ENCODE measurements at regions not wholly inside any gene's neighbourhood (a gene's known extent, or its start where the extent isn't known, plus 50 kb on each side); places are given as distances from the start of the nearest gene placed in this dataset.

GRCh38 chr3:159200176-159200575, 398.3 kb downstream of the MFSD1 start:
- peaks cover 5% of the 10 kb centered on the region for H3K9me3 ChIP-seq (replicated peaks; ENCODE audit: low read length)
- H3K4me3 ChIP-seq (ENCODE audit: low read length): no peak overlapping the region

GRCh38 chr3:159208050-159208449, 406.2 kb downstream of the MFSD1 start:
- no peak overlapping the region for H3K4me3 ChIP-seq (ENCODE audit: low read length)

More at GRCh38 chr3:159200176-159200575, 398.3 kb downstream of the MFSD1 start:
- Histone ChIP-seq H3K27me3 (ENCODE audit: control insufficient read depth, insufficient read depth, low read length) (no peaks in the 10 kb centered on the region), H3K4me2 (ENCODE audit: low read length) (peak overlapping the region; percentile 2), H3K9ac (ENCODE audit: low read depth, low read length) (no peak overlapping the region), H3K4me1 (ENCODE audit: control insufficient read depth, insufficient read depth, low read length) (peaks cover 5% of the 10 kb centered on the region), H3K36me3 (ENCODE audit: insufficient read depth, low read length) (no peaks in the 10 kb centered on the region)

GRCh38 chr3:159209459-159209858, 407.6 kb downstream of the MFSD1 start:
- Histone ChIP-seq H3K9ac (ENCODE audit: low read depth, low read length) (no peak overlapping the region), H3K27me3 (ENCODE audit: control insufficient read depth, insufficient read depth, low read length) (no peaks in the 10 kb centered on the region), H3K9me3 (replicated peaks; ENCODE audit: low read length) (peaks cover 7% of the 10 kb centered on the region), H3K36me3 (ENCODE audit: insufficient read depth, low read length) (no peaks in the 10 kb centered on the region), H3K4me1 (ENCODE audit: control insufficient read depth, insufficient read depth, low read length) (peaks cover 17% of the 10 kb centered on the region), H3K4me3 (ENCODE audit: low read length) (no peak overlapping the region), H3K4me2 (ENCODE audit: low read length) (no peak overlapping the region)

More at GRCh38 chr3:159208050-159208449, 406.2 kb downstream of the MFSD1 start:
- Histone ChIP-seq H3K9me3 (replicated peaks; ENCODE audit: low read length) (peaks cover 7% of the 10 kb centered on the region), H3K9ac (ENCODE audit: low read depth, low read length) (no peak overlapping the region), H3K27me3 (ENCODE audit: control insufficient read depth, insufficient read depth, low read length) (no peaks in the 10 kb centered on the region), H3K36me3 (ENCODE audit: insufficient read depth, low read length) (no peaks in the 10 kb centered on the region), H3K4me2 (ENCODE audit: low read length) (no peak overlapping the region), H3K4me1 (ENCODE audit: control insufficient read depth, insufficient read depth, low read length) (peaks cover 17% of the 10 kb centered on the region)

- Histone ChIP-seq H3K27me3 (ENCODE audit: control insufficient read depth, insufficient read depth, low read length) (no peaks in the 10 kb centered on the region), H3K4me2 (ENCODE audit: low read length) (no peak overlapping the region), H3K4me3 (ENCODE audit: low read length) (no peak overlapping the region), H3K36me3 (ENCODE audit: insufficient read depth, low read length) (no peaks in the 10 kb centered on the region), H3K9ac (ENCODE audit: low read depth, low read length) (no peak overlapping the region), H3K9me3 (replicated peaks; ENCODE audit: low read length) (no peaks in the 10 kb centered on the region), H3K4me1 (ENCODE audit: control insufficient read depth, insufficient read depth, low read length) (peaks cover 17% of the 10 kb centered on the region)
Observed at GRCh38 chr3:159210336-159210735, 408.5 kb downstream of the MFSD1 start.

- H3K9me3 ChIP-seq (replicated peaks; ENCODE audit: low read length): no peaks in the 10 kb centered on the region
- no peaks in the 10 kb centered on the region for H3K27me3 ChIP-seq (ENCODE audit: control insufficient read depth, insufficient read depth, low read length)
- H3K36me3 ChIP-seq (ENCODE audit: insufficient read depth, low read length): no peaks in the 10 kb centered on the region
- H3K4me1 ChIP-seq (ENCODE audit: control insufficient read depth, insufficient read depth, low read length): no peaks in the 10 kb centered on the region
- H3K4me2 ChIP-seq (ENCODE audit: low read length): no peak overlapping the region
- no peak overlapping the region for H3K4me3 ChIP-seq (ENCODE audit: low read length)
- no peak overlapping the region for H3K9ac ChIP-seq (ENCODE audit: low read depth, low read length)
Observed at GRCh38 chr3:159216311-159216710, 414.5 kb downstream of the MFSD1 start.

DNA sequence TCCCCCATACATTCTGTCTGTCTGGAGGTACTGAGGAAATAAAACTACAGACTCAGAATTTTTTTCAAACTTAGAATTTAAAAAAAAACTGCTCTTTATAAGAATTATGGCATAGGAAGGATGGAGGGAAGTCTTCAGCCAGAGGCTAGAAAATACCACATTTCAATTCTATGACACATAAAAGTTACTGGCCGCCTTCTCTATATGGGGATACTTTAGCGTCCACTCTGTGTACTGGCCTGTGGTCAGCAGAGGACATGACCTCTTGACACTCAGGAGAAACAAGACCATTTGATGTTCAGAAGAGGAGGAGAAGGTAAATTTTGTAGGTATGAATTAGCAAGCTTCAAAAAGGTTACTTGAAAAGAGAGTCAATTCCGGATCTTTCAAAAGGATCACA, 417.4 kb downstream of the MFSD1 start:
- Histone ChIP-seq H3K9me3 (replicated peaks; ENCODE audit: low read length) (no peaks in the 10 kb centered on the region), H3K4me1 (ENCODE audit: control insufficient read depth, insufficient read depth, low read length) (no peaks in the 10 kb centered on the region), H3K4me2 (ENCODE audit: low read length) (no peak overlapping the region), H3K4me3 (ENCODE audit: low read length) (no peak overlapping the region), H3K9ac (ENCODE audit: low read depth, low read length) (no peak overlapping the region), H3K27me3 (ENCODE audit: control insufficient read depth, insufficient read depth, low read length) (no peaks in the 10 kb centered on the region), H3K36me3 (ENCODE audit: insufficient read depth, low read length) (no peaks in the 10 kb centered on the region)

- H3K4me2 ChIP-seq (ENCODE audit: low read length): no peak overlapping the region
- H3K9me3 ChIP-seq (replicated peaks; ENCODE audit: low read length): no peaks in the 10 kb centered on the region
- no peak overlapping the region for H3K4me3 ChIP-seq (ENCODE audit: low read length)
- H3K4me1 ChIP-seq (ENCODE audit: control insufficient read depth, insufficient read depth, low read length): no peaks in the 10 kb centered on the region
- H3K36me3 ChIP-seq (ENCODE audit: insufficient read depth, low read length): no peaks in the 10 kb centered on the region
- no peak overlapping the region for H3K9ac ChIP-seq (ENCODE audit: low read depth, low read length)
- no peaks in the 10 kb centered on the region for H3K27me3 ChIP-seq (ENCODE audit: control insufficient read depth, insufficient read depth, low read length)
Observed at GRCh38 chr3:159221335-159221734, 419.5 kb downstream of the MFSD1 start.

DNA sequence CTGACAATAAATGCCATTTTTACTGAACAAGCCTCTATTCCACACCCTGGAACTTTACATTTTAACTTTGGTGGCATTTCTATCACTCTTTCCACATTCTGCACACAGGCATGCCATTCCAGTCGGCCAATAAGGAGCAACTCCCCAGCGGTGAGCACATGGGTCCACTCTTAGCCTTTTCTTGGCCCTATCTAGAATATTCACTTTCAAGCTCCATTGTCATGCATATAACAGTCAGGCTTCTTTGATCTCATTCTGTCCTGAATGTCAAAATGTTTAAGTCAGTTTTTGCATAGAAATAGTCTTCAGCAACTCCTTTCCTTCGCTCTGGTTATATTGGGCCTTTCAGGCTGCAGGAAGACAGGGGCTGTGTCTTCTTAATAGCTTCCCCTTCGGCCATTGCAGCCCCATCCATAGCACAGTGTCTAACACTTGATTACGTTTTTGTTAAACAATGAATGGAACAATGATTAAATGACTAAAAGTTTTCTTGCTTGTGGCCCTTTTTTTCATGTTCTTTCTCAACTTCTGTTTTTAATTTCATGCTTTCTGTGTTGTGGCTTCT, 427.3 kb downstream of the MFSD1 start:
- H3K9me3 ChIP-seq (replicated peaks; ENCODE audit: low read length): no peaks in the 10 kb centered on the region

DNA sequence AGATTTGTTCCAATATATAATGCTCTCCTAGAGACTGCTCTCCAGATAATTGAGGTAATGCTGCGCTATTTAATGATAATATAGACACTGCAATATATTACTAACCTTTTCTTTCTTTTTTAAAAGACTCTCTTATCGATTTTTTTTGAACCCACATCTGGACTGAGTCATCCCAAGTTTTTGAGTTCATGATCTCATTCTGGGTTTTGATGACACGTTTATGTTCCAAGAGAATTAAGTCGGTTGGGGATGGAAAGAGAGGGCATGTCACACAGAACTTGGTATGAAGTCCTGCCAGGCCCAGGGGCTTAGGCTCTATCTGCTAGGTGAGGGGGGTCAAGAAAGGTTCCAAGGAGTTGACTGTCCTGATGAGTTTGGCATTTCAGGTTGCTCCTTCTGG, 431.1 kb downstream of the MFSD1 start:
- Histone ChIP-seq H3K9ac (ENCODE audit: low read depth, low read length) (no peak overlapping the region), H3K27me3 (ENCODE audit: control insufficient read depth, insufficient read depth, low read length) (no peaks in the 10 kb centered on the region), H3K4me1 (ENCODE audit: control insufficient read depth, insufficient read depth, low read length) (peaks cover 20% of the 10 kb centered on the region), H3K36me3 (ENCODE audit: insufficient read depth, low read length) (no peaks in the 10 kb centered on the region), H3K4me2 (ENCODE audit: low read length) (no peak overlapping the region), H3K9me3 (replicated peaks; ENCODE audit: low read length) (no peaks in the 10 kb centered on the region), H3K4me3 (ENCODE audit: low read length) (no peak overlapping the region)

More for the DNA sequence above, 427.3 kb downstream of the MFSD1 start:
- no peak overlapping the region for H3K4me3 ChIP-seq (ENCODE audit: low read length)
- no peak overlapping the region for H3K4me2 ChIP-seq (ENCODE audit: low read length)
- no peak overlapping the region for H3K9ac ChIP-seq (ENCODE audit: low read depth, low read length)
- no peaks in the 10 kb centered on the region for H3K36me3 ChIP-seq (ENCODE audit: insufficient read depth, low read length)
- no peaks in the 10 kb centered on the region for H3K27me3 ChIP-seq (ENCODE audit: control insufficient read depth, insufficient read depth, low read length)
- H3K4me1 ChIP-seq (ENCODE audit: control insufficient read depth, insufficient read depth, low read length): no peaks in the 10 kb centered on the region

- Histone ChIP-seq H3K9me3 (replicated peaks; ENCODE audit: low read length) (no peaks in the 10 kb centered on the region), H3K9ac (ENCODE audit: low read depth, low read length) (no peak overlapping the region), H3K36me3 (ENCODE audit: insufficient read depth, low read length) (no peaks in the 10 kb centered on the region), H3K4me1 (ENCODE audit: control insufficient read depth, insufficient read depth, low read length) (peaks cover 28% of the 10 kb centered on the region), H3K4me3 (ENCODE audit: low read length) (no peak overlapping the region), H3K27me3 (ENCODE audit: control insufficient read depth, insufficient read depth, low read length) (no peaks in the 10 kb centered on the region), H3K4me2 (ENCODE audit: low read length) (no peak overlapping the region)
Observed at GRCh38 chr3:159233734-159234133, 431.9 kb downstream of the MFSD1 start.

GRCh38 chr3:159234306-159234705, 432.5 kb downstream of the MFSD1 start:
- H3K27me3 ChIP-seq (ENCODE audit: control insufficient read depth, insufficient read depth, low read length): no peaks in the 10 kb centered on the region
- H3K4me2 ChIP-seq (ENCODE audit: low read length): no peak overlapping the region
- no peak overlapping the region for H3K9ac ChIP-seq (ENCODE audit: low read depth, low read length)
- no peaks in the 10 kb centered on the region for H3K9me3 ChIP-seq (replicated peaks; ENCODE audit: low read length)
- H3K4me1 ChIP-seq (ENCODE audit: control insufficient read depth, insufficient read depth, low read length): peaks cover 32% of the 10 kb centered on the region
- H3K36me3 ChIP-seq (ENCODE audit: insufficient read depth, low read length): no peaks in the 10 kb centered on the region
- no peak overlapping the region for H3K4me3 ChIP-seq (ENCODE audit: low read length)

DNA sequence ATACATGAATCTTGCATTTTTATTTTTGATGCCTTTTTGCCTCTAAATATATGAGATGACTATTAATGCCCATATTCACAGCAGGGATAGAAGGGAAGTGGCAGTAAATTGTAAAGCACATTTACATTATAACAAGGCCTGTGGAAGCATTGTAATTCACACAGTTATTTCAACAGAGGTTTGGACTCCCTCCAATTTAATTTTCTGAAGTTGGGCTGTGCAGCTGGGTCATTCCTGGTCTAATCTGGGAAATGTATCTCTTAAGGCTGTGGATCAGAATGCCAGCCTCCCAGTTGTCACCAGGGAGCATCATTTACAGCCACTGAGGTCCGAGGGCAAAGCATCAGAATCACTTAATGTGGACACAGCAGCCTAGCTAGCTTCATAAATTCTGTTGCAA, 434.5 kb downstream of the MFSD1 start:
- H3K36me3 ChIP-seq (ENCODE audit: insufficient read depth, low read length): no peaks in the 10 kb centered on the region
- H3K4me1 ChIP-seq (ENCODE audit: control insufficient read depth, insufficient read depth, low read length): peaks cover 35% of the 10 kb centered on the region
- no peak overlapping the region for H3K4me2 ChIP-seq (ENCODE audit: low read length)
- no peak overlapping the region for H3K4me3 ChIP-seq (ENCODE audit: low read length)
- H3K9ac ChIP-seq (ENCODE audit: low read depth, low read length): no peak overlapping the region
- H3K9me3 ChIP-seq (replicated peaks; ENCODE audit: low read length): no peaks in the 10 kb centered on the region
- no peaks in the 10 kb centered on the region for H3K27me3 ChIP-seq (ENCODE audit: control insufficient read depth, insufficient read depth, low read length)
